Endothelial cell of umbilical vein (primary cell): ENCODE measurements at regions not wholly inside any gene's neighbourhood (a gene's known extent, or its start where the extent isn't known, plus 50 kb on each side); places are given as distances from the start of the nearest gene placed in this dataset.

Source experiments
- BruUV-seq: library from RNA; stranded (reverse); fragments of 400-500 nt; replicated peaks from 2 replicates; lab custom pipeline; 2021; lab: Mats Ljungman, UMichigan
- CTCF ChIA-PET: fragments of 300-600, 350-600 bp; sonication (Branson Sonifier 250); formaldehyde crosslinking; loops from one replicate; lab custom pipeline; 2021; ENCODE audit warnings: antibody characterized with exemption, inconsistent platforms; lab: Charles Lee
- POLR2A ChIA-PET: fragments of 300-600, 350-600 bp; sonication (Branson Sonifier 250); formaldehyde crosslinking; loops from one replicate; lab custom pipeline; 2021; ENCODE audit warnings: antibody characterized with exemption, inconsistent platforms; lab: Charles Lee
- DNase-seq: peaks from one replicate; pipeline ENCODE4 v3.0.0-alpha.2; 2011; ENCODE audit warnings: low read depth, low spot score
- FAIRE-seq: peaks from 2 replicates; lab custom pipeline; 2011; peaks lifted over from hg19 to GRCh38; lab: Jason Lieb, UNC
- H2AFZ ChIP-seq: 2 replicates; pipeline ENCODE4 v1.6.0; 2012; ENCODE audit warnings: low read depth, low read length, control low read depth, inconsistent platforms
- H3K27ac ChIP-seq: 2 replicates; pipeline ENCODE4 v1.5.1; 2011; ENCODE audit warnings: low read depth, mild to moderate bottlenecking, control low read depth, low read length, moderate library complexity; ENCODE audit not compliant: insufficient read depth
- H3K27me3 ChIP-seq, 2 experiments: 2 replicates each; pipeline versions ENCODE4 v1.6.0 to v1.6.1; 2011; ENCODE audit warnings: low read length in 2 of 2, mixed read lengths in 1 of 2; ENCODE audit not compliant: control insufficient read depth in 2 of 2, insufficient read depth in 2 of 2
- H3K36me3 ChIP-seq, 2 experiments: 2 replicates in 1 of 2; 3 replicates in 1 of 2; pipeline ENCODE4 v1.5.1; 2011; ENCODE audit warnings: low read length in 2 of 2, mild to moderate bottlenecking in 1 of 2, moderate library complexity in 1 of 2; ENCODE audit not compliant: control insufficient read depth in 2 of 2, insufficient read depth in 2 of 2; ENCODE audit errors: extremely low read depth in 1 of 2
- H3K4me1 ChIP-seq: 3 replicates; pipeline ENCODE4 v1.5.1; 2011; ENCODE audit warnings: mild to moderate bottlenecking, low read length; ENCODE audit not compliant: control insufficient read depth, insufficient read depth; ENCODE audit errors: extremely low read depth
- H3K4me2 ChIP-seq: 2 replicates; pipeline ENCODE4 v1.6.1; 2011; ENCODE audit warnings: low read length, control low read depth, mixed read lengths; ENCODE audit not compliant: insufficient read depth
- H3K4me3 ChIP-seq, 3 experiments: fragments of 200-600 bp in 1 of 3; sonication (generic), shearing (Covaris generic) in 1 of 3; replicated peaks in 1 of 3; 2 replicates each; pipeline ENCODE4 v1.5.1; 2011 to 2016; ENCODE audit warnings: control low read depth in 3 of 3, low read length in 3 of 3, mild to moderate bottlenecking in 2 of 3, inconsistent platforms in 1 of 3, low read depth in 1 of 3, moderate library complexity in 1 of 3; ENCODE audit not compliant: insufficient read depth in 1 of 3
- H3K79me2 ChIP-seq: 2 replicates; pipeline ENCODE4 v1.6.0; 2012; ENCODE audit warnings: low read length, inconsistent platforms; ENCODE audit not compliant: control insufficient read depth, insufficient read depth
- H3K9ac ChIP-seq: replicated peaks from 2 replicates; pipeline ENCODE3; 2011; ENCODE audit warnings: low read length, control low read depth; ENCODE audit not compliant: insufficient read depth; ENCODE audit errors: extremely low read depth
- H3K9me1 ChIP-seq: replicated peaks from 3 replicates; pipeline ENCODE4 v1.6.0; 2011; ENCODE audit warnings: mild to moderate bottlenecking, low read length; ENCODE audit not compliant: control insufficient read depth, insufficient read depth; ENCODE audit errors: extremely low read depth
- H3K9me3 ChIP-seq: replicated peaks from 2 replicates; pipeline ENCODE4 v1.5.1; 2012; ENCODE audit warnings: low read length, inconsistent platforms; ENCODE audit not compliant: control insufficient read depth, insufficient read depth
- H4K20me1 ChIP-seq: replicated peaks from 2 replicates; pipeline ENCODE3; 2011; ENCODE audit warnings: mild to moderate bottlenecking, low read length; ENCODE audit not compliant: control insufficient read depth, insufficient read depth; ENCODE audit errors: extremely low read depth
- CTCF ChIP-seq, 2 donors: IDR thresholded peaks; 1 replicate in 1 of 2; 2 replicates in 1 of 2; pipeline ENCODE4 v1.5.1; 2011; ENCODE audit warnings: low read length in 2 of 2, mild to moderate bottlenecking in 2 of 2, moderate library complexity in 2 of 2, control low read depth in 1 of 2, inconsistent platforms in 1 of 2, low read depth in 1 of 2; ENCODE audit not compliant: insufficient read depth in 1 of 2; ENCODE audit errors: extremely low read depth in 1 of 2
- EZH2 ChIP-seq: IDR thresholded peaks from 2 replicates; pipeline ENCODE4 v1.6.1; 2012; ENCODE audit warnings: borderline replicate concordance, low read depth, mild to moderate bottlenecking, moderate library complexity, low read length, inconsistent platforms; ENCODE audit not compliant: severe bottlenecking
- FOS ChIP-seq: IDR thresholded peaks from 2 replicates; pipeline ENCODE4 v1.6.1; 2011; ENCODE audit warnings: mild to moderate bottlenecking, low read length, moderate library complexity, borderline replicate concordance; ENCODE audit not compliant: insufficient read depth
- GATA2 ChIP-seq: IDR thresholded peaks from 2 replicates; pipeline ENCODE4 v1.7.0; 2011; ENCODE audit warnings: low read depth, mild to moderate bottlenecking, moderate library complexity, mixed read lengths, low read length; ENCODE audit not compliant: insufficient read length, insufficient read depth
- JUN ChIP-seq: IDR thresholded peaks from 2 replicates; pipeline ENCODE4 v1.6.1; 2011; ENCODE audit warnings: borderline replicate concordance, low read depth; ENCODE audit not compliant: insufficient read length, insufficient read depth
- MAX ChIP-seq: IDR thresholded peaks from 2 replicates; pipeline ENCODE4 v1.6.1; 2011; ENCODE audit not compliant: insufficient read depth, insufficient read length
- MYC ChIP-seq: IDR thresholded peaks from one replicate; pipeline ENCODE4 v1.6.1; 2011; ENCODE audit warnings: mild to moderate bottlenecking, low read depth, low read length
- POLR2A ChIP-seq: IDR thresholded peaks from 2 replicates; pipeline ENCODE4 v1.6.1; 2012; ENCODE audit warnings: low read depth, mild to moderate bottlenecking, control low read depth, low read length
- POLR2AphosphoS5 ChIP-seq: IDR thresholded peaks from 2 replicates; pipeline ENCODE4 v1.6.1; 2012; ENCODE audit warnings: low read depth, mild to moderate bottlenecking, control low read depth, low read length, moderate library complexity; ENCODE audit not compliant: insufficient read depth
- dilution Hi-C: fragments of 300-500 bp; cut with MboI; formaldehyde crosslinking; loops from one replicate; pipeline ENCODE4 v1.15.0; 2019; ENCODE audit warnings: low sequenced_read_pairs; ENCODE audit not compliant: extremely low pct_ligation_motif_present
- intact Hi-C: fragments of 100-400 bp; cut with micrococcal nuclease; formaldehyde crosslinking; loops from one replicate; pipeline ENCODE4 v1.10.0; 2022

DNA sequence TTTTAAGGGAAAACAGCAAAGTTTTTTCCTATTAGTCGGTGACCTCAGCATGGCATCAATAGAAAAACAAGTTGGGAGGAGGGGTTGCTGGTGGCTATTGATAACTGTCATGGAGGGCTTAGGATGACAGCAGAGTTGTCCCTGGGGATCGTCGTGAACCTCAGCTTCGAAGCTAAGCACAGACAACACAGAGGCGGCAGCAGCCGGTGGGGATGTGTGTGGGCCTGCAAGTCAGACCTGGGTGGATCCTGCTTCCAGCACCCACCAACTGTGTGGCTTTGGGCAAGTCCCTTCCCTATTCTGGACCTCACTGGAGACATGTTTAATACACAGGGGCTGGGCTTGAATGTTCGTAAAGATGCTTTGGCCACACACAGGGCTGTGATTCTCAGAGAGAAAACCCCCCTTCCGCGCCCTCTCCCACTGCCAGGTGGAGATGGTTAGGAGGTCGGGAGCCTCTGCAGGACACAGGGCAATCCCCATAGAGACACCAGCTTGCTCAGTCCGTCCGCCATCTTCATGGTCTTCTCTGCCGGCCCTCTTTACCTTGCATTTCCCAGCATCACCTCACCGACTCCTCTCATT lies 83.1 kb upstream of the TOX2 start:
- Histone ChIP-seq H3K4me2 (no peak overlapping the region), H2AFZ (no peak overlapping the region), H3K36me3 (no peaks in the 10 kb centered on the region), H3K79me2 (no peaks in the 10 kb centered on the region), H3K9me1 (no peaks in the 10 kb centered on the region), H3K4me3 (no peak overlapping the region), H3K4me1 (no peaks in the 10 kb centered on the region), H3K9ac (no peak overlapping the region), H3K27me3 (peaks cover 2 to 4% of the 10 kb centered on the region in 2 experiments), H3K9me3 (no peaks in the 10 kb centered on the region), H3K27ac (no peak overlapping the region), H4K20me1 (no peaks in the 10 kb centered on the region)
- dilution Hi-C loops (no loop called here), intact Hi-C loops (no loop called here)
- FAIRE-seq, result no peak
- no peak for TF ChIP-seq MYC
- TF ChIP-seq GATA2, result no peak
- no peak for TF ChIP-seq JUN
- no peak for TF ChIP-seq CTCF (IDR thresholded peaks at IDR 0.05; ENCODE audit: extremely low read depth in 1 of 2, insufficient read depth in 1 of 2, low read depth in 1 of 2, low read length in 2 of 2)
- TF ChIP-seq POLR2AphosphoS5, result no peak
- TF ChIP-seq POLR2A, result no peak
- no peak for TF ChIP-seq FOS
- TF ChIP-seq MAX, result no peak
- no peak for TF ChIP-seq EZH2
- BruUV-seq, result no TSS peak
- CTCF ChIA-PET, result no interaction called here
- DNase-seq, result no peak
- POLR2A ChIA-PET, result no interaction called here
